ENCODE measurements at regions not wholly inside any gene's neighbourhood (a gene's known extent, or its start where the extent isn't known, plus 50 kb on each side); places are given as distances from the start of the nearest gene placed in this dataset.

DNA sequence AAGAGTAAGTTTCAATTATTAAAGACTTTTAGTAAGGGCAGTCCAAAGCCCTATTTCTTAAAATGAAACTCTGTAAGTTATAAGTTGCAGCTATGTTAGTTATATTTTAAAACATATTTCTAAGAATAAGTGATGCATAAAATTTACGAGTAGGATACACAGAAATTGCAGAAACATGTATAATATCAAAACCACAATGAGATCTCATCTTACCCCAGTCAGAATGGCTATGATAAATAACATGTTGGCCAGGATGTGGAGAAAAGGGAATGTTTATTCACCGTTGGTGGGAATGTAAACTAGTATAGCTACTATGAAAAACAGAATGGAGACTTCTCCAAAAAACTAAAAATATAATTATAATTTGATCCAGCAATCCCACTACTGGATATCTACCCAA lies 201.2 kb downstream of the CBLN2 start:
- FAIRE-seq, result no peak

- FAIRE-seq, result no peak
These were observed 204.2 kb downstream of the CBLN2 start for GRCh38 chr18:72339976-72340375.

- no peak for FAIRE-seq
These were observed 207.4 kb downstream of the CBLN2 start for GRCh38 chr18:72336786-72337185.

GRCh38 chr18:72329533-72329932 lies 214.6 kb downstream of the CBLN2 start:
- no peak for FAIRE-seq

GRCh38 chr18:72325307-72325706 lies 218.8 kb downstream of the CBLN2 start:
- FAIRE-seq, result no peak

DNA sequence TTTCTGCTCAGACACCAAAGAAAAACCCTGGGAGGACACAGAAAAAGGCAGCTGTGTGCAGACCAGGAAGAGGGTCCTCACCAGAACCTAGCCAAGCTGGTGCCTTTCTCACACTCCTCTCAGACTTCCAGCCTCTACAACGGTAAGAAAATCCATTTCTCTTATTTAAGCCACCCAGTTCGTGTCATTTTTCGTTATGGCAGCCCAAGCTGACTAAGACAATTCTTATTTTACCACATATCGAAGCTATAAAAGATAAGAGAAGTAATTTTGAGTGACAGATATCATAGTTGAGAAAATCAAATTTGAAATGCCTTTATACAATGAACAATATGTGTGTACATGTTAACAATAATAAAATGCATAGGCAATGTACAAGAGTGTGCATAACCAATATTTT lies 219.5 kb downstream of the CBLN2 start:
- no peak for FAIRE-seq

GRCh38 chr18:72316497-72316896 lies 227.6 kb downstream of the CBLN2 start:
- no peak for FAIRE-seq

GRCh38 chr18:72283148-72283925 lies 260.8 kb downstream of the CBLN2 start:
- FAIRE-seq, result no peak

- FAIRE-seq, result no peak
These were observed 271.1 kb downstream of the CBLN2 start for GRCh38 chr18:72273025-72273424.

GRCh38 chr18:72261590-72261989 lies 282.6 kb downstream of the CBLN2 start:
- no peak for FAIRE-seq

DNA sequence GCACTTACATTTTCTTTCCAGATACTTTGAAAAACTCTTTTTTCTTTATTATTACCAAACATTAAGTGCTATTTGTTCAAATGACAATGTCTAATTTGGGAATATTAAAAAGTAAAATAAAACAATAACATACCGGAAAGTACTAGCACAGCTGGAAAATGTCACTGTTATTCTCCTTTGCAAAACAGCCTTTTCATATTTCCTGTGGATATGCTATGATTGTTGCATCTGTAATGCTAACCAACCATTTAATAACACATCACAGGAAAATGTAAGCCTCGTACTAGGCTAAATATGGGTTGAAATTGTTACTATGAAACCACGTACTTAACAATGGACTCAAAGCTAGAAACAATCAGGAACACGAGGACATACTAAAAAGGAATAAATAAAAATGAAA lies 298.1 kb downstream of the CBLN2 start:
- no peak for FAIRE-seq

DNA sequence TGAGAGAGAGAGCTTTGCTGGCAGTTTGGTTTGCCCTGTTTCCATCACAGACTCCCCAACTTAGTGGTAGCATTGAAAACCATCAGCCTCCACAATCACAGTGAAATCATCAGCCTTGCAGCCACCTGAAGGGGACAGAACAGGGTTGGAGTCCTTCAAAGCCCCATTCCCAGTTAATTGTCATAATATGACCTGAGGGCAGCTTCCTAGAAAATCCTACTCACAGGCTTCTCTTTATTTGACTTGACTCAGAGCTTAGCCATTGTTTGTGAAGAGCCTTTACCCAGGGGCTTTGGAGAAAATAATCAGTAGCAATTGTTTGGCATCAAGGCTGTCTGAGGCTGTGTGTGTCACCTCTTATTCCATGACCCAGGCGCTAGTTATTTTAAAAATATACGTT lies 308.7 kb downstream of the CBLN2 start:
- FAIRE-seq, result no peak

DNA sequence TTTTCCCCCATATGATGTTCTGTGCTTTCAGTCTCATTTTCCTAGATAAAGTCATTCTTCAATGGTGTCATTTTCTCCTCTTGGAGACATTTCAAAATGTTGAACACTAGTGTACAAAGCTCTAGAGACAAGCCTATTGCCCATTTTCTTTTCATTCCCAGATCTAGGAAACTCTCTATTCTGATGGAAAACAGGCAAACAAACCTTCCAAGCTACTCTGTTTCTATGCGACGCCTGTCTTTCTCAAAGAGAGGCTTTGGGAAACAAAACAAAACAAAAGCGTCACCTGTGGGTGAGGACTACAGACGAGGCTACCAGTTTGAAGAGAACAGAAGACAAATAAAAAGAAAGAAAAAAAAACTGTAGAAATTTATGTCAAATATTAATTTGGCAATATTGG lies 311.0 kb downstream of the CBLN2 start:
- no peak for FAIRE-seq

DNA sequence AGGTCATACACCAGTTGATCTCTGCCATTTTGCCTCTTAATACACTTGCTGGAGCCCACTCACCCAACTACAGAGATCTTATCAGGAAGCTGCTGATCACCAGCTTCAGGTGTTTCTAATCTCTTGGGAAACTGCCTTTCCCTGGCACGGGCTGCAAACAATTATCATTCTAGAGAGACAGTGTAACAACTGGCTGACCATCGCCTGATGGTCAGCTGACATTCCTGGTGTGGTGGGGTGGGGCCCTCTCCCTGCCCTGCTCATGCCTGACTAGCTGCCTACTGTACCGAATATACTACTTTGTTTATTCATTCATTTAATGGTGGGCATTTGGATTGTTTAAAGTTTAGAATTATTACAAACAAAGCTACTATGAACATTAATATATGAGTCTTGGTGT lies 311.5 kb downstream of the CBLN2 start:
- FAIRE-seq, result no peak

DNA sequence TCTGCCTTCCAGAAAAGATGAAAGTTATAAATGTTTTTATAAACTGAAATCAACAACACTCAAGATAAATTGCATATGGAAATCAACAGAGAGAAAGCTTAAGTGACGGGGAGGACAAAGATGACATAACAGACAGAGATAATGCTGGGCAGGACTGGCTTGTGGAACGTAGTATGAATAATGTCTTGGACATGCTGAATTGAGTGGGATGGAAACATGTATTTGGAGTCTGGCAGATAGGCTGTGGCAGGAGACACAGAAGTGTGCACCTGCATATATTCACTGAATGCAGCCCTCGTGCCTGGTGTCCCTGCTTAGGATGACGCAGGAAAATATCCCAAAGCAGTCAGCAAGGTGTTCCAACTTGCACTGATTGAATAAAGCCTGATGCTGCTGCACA lies 318.2 kb downstream of the CBLN2 start:
- no peak for FAIRE-seq

GRCh38 chr18:72223733-72224132 lies 320.4 kb downstream of the CBLN2 start:
- peak; percentile 27 for FAIRE-seq

- no peak for FAIRE-seq
These were observed 335.0 kb downstream of the CBLN2 start for GRCh38 chr18:72208920-72209676.

DNA sequence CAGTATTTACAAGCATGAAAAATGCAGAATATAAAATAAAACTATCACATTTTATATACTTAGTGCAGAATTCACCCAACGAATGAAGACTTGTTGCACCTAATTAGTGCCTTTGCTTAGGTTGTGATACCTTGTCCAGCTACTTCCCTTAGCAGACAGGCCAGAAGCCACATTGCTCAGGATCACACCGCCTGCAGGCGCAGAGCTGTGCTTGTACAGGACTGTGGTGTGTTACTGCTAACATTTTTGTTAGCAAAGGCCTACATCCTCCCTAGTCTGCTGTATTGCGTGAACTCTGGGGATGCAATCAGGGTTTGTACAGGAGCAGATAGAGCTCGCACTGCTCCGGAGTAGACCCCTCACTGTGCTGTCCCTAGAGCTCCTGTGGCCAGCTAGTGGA lies 336.9 kb downstream of the CBLN2 start:
- no peak for FAIRE-seq

DNA sequence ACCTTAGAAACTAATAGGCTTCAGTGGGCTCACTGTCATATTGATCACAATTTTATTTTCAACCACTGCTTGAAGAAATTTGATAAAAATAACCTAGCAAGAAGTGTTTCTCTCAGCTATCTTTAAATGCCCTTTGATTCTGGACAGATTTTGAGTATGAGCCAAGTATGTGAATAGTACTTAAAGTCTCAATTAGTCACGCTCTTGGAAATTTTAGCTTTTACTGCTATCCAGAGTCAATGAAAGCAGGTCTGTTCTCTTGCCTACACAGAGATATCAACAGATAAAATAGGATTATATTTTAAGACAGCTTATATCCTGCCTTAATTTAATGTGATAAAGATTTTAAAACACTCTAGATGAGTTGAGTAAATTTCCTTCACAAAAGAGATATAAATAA lies 337.3 kb downstream of the CBLN2 start:
- FAIRE-seq, result no peak

- FAIRE-seq, result no peak
These were observed 343.1 kb downstream of the CBLN2 start for GRCh38 chr18:72201032-72201431.

- no peak for FAIRE-seq
These were observed 346.6 kb downstream of the CBLN2 start for GRCh38 chr18:72197591-72197990.

DNA sequence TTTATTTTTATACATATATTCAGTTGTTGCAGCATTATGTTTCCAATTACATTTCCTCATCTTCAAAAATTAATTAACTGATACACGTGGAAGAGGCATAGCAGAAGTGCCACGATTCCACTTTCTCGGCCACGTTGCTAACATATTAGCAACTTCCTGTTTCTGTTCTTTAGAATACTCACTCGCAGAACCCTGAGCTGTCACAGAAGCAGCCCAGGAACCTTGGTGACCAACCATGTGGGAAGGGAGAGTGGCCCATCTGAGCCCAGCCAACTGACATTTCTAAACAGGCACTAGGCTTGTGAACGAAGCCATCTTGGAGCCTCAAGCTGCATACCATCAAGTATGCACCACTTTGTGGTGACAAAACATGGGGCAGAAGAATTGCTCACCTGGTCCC lies 350.1 kb downstream of the CBLN2 start:
- FAIRE-seq, result no peak

DNA sequence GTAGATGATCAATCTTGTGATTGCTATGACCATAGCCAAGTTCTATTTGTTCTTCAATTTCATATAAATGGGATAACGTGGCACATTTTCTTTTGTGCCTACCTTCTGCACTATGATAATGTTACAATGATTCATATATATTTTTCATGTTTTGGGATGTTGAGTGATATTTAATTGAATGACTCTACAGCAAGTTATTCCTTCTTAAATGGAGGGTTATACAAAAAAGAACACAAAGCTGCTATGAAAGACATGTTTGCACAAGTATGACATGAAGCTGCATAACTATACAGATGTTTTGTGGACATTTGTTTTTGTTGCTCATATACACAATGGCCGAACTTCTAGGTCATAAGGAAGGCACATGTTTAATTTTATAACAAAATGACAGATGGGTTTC lies 356.2 kb downstream of the CBLN2 start:
- FAIRE-seq, result no peak

DNA sequence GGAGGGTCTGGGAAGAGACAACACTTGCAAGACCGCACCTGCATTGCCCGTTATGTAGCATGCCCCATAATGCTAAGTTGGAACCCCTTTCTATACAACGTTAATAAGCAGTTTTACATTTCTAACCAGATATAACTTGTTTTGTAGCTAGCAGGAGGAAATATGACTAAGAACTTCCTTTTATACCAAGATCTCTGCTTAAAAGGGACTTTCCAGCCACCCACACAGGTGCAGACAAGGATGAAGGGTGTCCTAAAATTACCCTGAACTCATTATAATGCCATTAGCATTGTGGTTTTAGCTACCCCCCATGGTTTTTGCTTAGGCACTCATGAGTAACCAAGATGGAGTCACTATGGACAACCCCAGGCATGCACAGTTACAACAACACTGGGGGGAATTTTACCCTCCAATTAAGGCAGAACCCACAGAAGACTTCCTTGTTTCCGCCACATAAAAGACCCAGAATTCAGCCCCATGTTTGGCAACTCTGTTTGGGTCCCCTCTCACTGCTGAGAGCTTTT lies 362.8 kb downstream of the CBLN2 start:
- FAIRE-seq, result no peak
